OCI-M1 (cell line): ENCODE measurements at regions not wholly inside any gene's neighbourhood (a gene's known extent, or its start where the extent isn't known, plus 50 kb on each side); places are given as distances from the start of the nearest gene placed in this dataset.
"Not testable (repeated sequence)": the region's sequence is repeated elsewhere in the genome, so short reads cannot be mapped to it uniquely, and the experiment has no call there.

Experiments
- DNase-seq: peaks from one replicate; lab custom pipeline; 2025; lab: John Stamatoyannopoulos, UW

GRCh38 chr4:77306496-77306895, 149.5 kb downstream of the CCNG2 start:
- DNase-seq, result no peak

- DNase-seq, result peak; percentile 82
These were observed 151.8 kb downstream of the CCNG2 start for GRCh38 chr4:77308843-77309242.

- no peak for DNase-seq
These were observed 152.5 kb downstream of the CCNG2 start for GRCh38 chr4:77309496-77309895.

GRCh38 chr4:77310931-77311330, 153.9 kb downstream of the CCNG2 start:
- no peak for DNase-seq

GRCh38 chr4:77314697-77315096, 157.7 kb downstream of the CCNG2 start:
- DNase-seq, result no peak

GRCh38 chr4:77327151-77327550, 170.1 kb downstream of the CCNG2 start:
- DNase-seq, result no peak

GRCh38 chr4:77332696-77333270, 175.8 kb downstream of the CCNG2 start:
- peak; percentile 37 for DNase-seq

GRCh38 chr4:77336411-77337142, 179.6 kb downstream of the CCNG2 start:
- no peak for DNase-seq

GRCh38 chr4:77342170-77342810, 185.3 kb downstream of the CCNG2 start:
- peak; percentile 51 for DNase-seq

- no peak for DNase-seq
These were observed 187.0 kb downstream of the CCNG2 start for GRCh38 chr4:77344001-77344400.

GRCh38 chr4:77344784-77345183, 187.8 kb downstream of the CCNG2 start:
- DNase-seq, result peak; percentile 32

GRCh38 chr4:77347351-77347966, 190.5 kb downstream of the CCNG2 start:
- DNase-seq, result peak; percentile 98

- DNase-seq, result peak; percentile 50
These were observed 191.8 kb downstream of the CCNG2 start for GRCh38 chr4:77348815-77349214.

GRCh38 chr4:77349364-77349763, 192.4 kb downstream of the CCNG2 start:
- peak; percentile 28 for DNase-seq

GRCh38 chr4:77349796-77350195, 192.8 kb downstream of the CCNG2 start:
- no peak for DNase-seq

- DNase-seq, result peak; percentile 18
These were observed 195.2 kb downstream of the CCNG2 start for GRCh38 chr4:77352192-77352591.

- DNase-seq, result not testable (repeated sequence)
These were observed 196.8 kb downstream of the CCNG2 start for GRCh38 chr4:77353724-77354315.

- DNase-seq, result peak; percentile 29
These were observed 197.5 kb downstream of the CCNG2 start for GRCh38 chr4:77354550-77354949.

GRCh38 chr4:77355731-77356130, 198.7 kb downstream of the CCNG2 start:
- DNase-seq, result peak; percentile 10

GRCh38 chr4:77358315-77358928, 201.4 kb downstream of the CCNG2 start:
- peak; percentile 81 for DNase-seq

GRCh38 chr4:77360451-77360850, 203.4 kb downstream of the CCNG2 start:
- DNase-seq, result no peak

GRCh38 chr4:77366876-77367275, 209.9 kb downstream of the CCNG2 start:
- not testable (repeated sequence) for DNase-seq
